Right cardiac atrium (tissue), 5 donors: ENCODE measurements at regions not wholly inside any gene's neighbourhood (a gene's known extent, or its start where the extent isn't known, plus 50 kb on each side); places are given as distances from the start of the nearest gene placed in this dataset.

ENCODE experiments used
- ATAC-seq, 2 donors: fragments of 200-7000 bp; cut with Tn5 transposase; one replicate each; pipeline versions ENCODE4 v1.8.0 to v1.9.1; 2020; ENCODE audit warnings: moderate library complexity in 2 of 2, mild to moderate bottlenecking in 1 of 2
- DNase-seq, 3 donors: peaks; one replicate each; pipeline ENCODE4 v3.0.0-alpha.2; 2020
- H3K27ac ChIP-seq: one replicate; pipeline ENCODE4 v1.5.1; 2013; ENCODE audit warnings: mild to moderate bottlenecking, low read length, control low read depth, moderate library complexity
- H3K27me3 ChIP-seq: one replicate; pipeline ENCODE4 v1.6.1; 2013; ENCODE audit not compliant: control insufficient read depth, insufficient read depth
- H3K4me1 ChIP-seq: one replicate; pipeline ENCODE4 v1.6.1; 2013; ENCODE audit warnings: low read length; ENCODE audit not compliant: control insufficient read depth, insufficient read depth
- H3K4me3 ChIP-seq: one replicate; pipeline ENCODE4 v1.5.1; 2013; ENCODE audit warnings: low read length, control low read depth
- H3K9me3 ChIP-seq: one replicate; pipeline ENCODE4 v1.6.1; 2013; ENCODE audit warnings: low read length; ENCODE audit not compliant: control insufficient read depth
- WGBS: extraction: QIAGEN DNeasy Blood & Tissue Kit; methylation state at CpG from one replicate; pipeline ENCODE4 v1.1.7; 2013; 5-methylcytosine and 5-hydroxymethylcytosine counted together
- intact Hi-C, 4 donors: fragments of 100-400 bp; cut with DNase I; formaldehyde crosslinking; loops; one replicate each; pipeline versions ENCODE4 v1.11.0 to v1.14.0; 2022 to 2023
- donor health status: healthy with polysubstance abuse.
- donor health status: DM: no; HTN: yes; CAD: no.
- donor health status: DM: no; HTN: no; CAD: no.
- donor health status: DM: no; HTN: yes; CAD: no; lungs with severe emphysema.
- donor health status: DM: yes; HTN: yes; CAD: no.

- 85% methylated on average over 2 of the region's 2 CpGs for WGBS
- Histone ChIP-seq H3K4me3 (no peak overlapping the region), H3K27me3 (no peaks in the 10 kb centered on the region), H3K4me1 (no peaks in the 10 kb centered on the region), H3K27ac (no peak overlapping the region), H3K9me3 (no peaks in the 10 kb centered on the region)
- intact Hi-C loops = no loop called here
- ATAC-seq (no peak), DNase-seq (no peak)
Measured at GRCh38 chr11:11774928-11775327, 66.8 kb upstream of the USP47 start.

DNA sequence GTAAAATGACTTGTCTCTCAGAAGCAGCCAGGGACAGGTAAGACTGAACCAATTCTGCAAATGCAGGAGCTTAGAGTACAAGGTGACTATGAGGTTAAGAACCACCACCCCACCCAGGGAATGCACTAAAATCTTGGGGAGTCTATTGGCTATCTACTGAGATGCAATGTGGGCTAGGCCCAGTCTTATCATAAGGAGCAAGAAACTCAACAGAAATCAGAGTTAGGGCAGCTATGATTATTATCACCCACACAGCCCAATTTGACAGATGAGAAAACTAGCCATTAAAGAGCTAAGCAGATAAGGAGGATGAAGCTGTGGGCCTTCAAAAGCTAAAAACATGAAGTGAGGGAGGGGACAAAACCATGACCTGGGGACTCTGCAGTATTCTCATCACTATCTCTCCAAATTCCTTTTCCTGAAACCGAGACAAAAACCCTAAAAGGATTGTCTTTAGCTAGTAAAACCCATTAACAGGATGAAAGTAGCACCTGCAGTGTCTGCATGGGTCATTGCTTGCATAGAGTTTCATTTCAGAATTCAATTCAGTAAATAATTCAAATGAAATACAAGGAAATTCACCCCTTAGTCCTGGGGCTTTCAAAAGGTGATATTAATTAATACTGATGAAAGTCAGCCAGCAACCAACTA lies 68.8 kb upstream of the USP47 start:
- Histone ChIP-seq H3K4me1 (no peaks in the 10 kb centered on the region), H3K27ac (no peak overlapping the region), H3K4me3 (no peak overlapping the region), H3K27me3 (no peaks in the 10 kb centered on the region), H3K9me3 (no peaks in the 10 kb centered on the region)
- 30% methylated on average over 1 of the region's 1 CpG for WGBS
- intact Hi-C loops = no loop called here
- ATAC-seq (no peak), DNase-seq (no peak)

DNA sequence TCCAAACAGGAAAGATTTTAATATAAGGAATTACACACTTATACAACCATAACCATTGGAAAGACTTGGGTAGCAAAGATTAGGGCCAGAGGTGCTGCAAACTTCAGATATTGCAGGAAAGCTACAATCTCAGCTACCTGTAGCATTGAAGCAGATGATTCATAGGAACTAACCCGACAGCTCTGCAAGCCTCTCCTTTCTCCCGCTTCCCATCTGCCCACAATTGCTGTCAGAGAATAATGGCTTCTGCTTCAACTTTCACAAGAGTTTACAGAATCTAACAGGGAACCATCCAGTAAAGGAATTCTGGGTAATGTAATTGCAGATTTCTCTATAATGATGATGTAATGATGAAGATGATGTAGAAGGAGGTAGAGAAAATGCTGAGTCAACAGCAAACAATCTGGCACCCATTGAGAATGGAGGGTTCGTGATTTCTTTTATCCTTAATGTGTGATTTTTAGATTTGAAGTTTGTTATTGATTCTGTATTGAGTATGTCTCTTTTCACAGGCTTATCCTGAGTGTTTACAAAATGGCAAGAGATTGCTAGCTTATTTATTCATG lies 70.8 kb upstream of the USP47 start:
- ATAC-seq (no peak), DNase-seq (no peak)
- 86% methylated on average over 3 of the region's 3 CpGs for WGBS
- Histone ChIP-seq H3K27ac (no peak overlapping the region), H3K4me3 (no peak overlapping the region), H3K27me3 (no peaks in the 10 kb centered on the region), H3K4me1 (no peaks in the 10 kb centered on the region), H3K9me3 (no peaks in the 10 kb centered on the region)
- intact Hi-C loops = no loop called here

GRCh38 chr11:11770296-11770695 lies 71.5 kb upstream of the USP47 start:
- no peak for ATAC-seq
- H3K9me3 ChIP-seq = no peaks in the 10 kb centered on the region
- no peak overlapping the region for H3K27ac ChIP-seq
- no peaks in the 10 kb centered on the region for H3K4me1 ChIP-seq
- WGBS = 74% methylated on average over 1 of the region's 1 CpG
- no peaks in the 10 kb centered on the region for H3K27me3 ChIP-seq
- no peak overlapping the region for H3K4me3 ChIP-seq
- intact Hi-C loops = no loop called here
- no peak for DNase-seq

- ATAC-seq (no peak), DNase-seq (no peak)
- Histone ChIP-seq H3K4me3 (no peak overlapping the region), H3K27ac (no peak overlapping the region), H3K4me1 (no peaks in the 10 kb centered on the region), H3K27me3 (no peaks in the 10 kb centered on the region), H3K9me3 (no peaks in the 10 kb centered on the region)
- intact Hi-C loops = no loop called here
Measured at GRCh38 chr11:11769782-11770181, 72.0 kb upstream of the USP47 start.

DNA sequence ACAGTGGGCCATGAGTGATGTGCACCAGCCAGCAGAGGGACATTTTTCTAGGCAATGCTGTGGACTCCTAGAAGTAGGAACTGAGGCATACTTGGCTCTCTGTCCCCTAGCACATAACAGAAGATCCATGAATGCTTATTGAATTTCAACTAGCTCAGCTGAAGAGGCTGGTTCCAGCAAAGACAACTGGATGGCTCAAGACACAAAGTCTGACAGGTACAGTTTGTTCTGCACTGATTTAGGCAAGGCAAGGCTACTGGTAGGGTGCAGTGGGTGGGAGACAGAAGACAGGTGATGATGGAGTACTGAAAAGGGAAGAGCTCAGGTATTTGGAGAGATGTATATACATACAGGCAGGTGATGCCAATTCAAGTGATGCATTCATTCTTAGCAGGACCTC lies 72.4 kb upstream of the USP47 start:
- no peak overlapping the region for H3K4me3 ChIP-seq
- H3K27ac ChIP-seq = no peak overlapping the region
- H3K4me1 ChIP-seq = no peaks in the 10 kb centered on the region
- H3K9me3 ChIP-seq = no peaks in the 10 kb centered on the region
- H3K27me3 ChIP-seq = no peaks in the 10 kb centered on the region
- ATAC-seq (no peak), DNase-seq (no peak)
- intact Hi-C loops = no loop called here

GRCh38 chr11:11764423-11764803 lies 77.4 kb upstream of the USP47 start:
- ATAC-seq = no peak
- no peak overlapping the region for H3K27ac ChIP-seq
- intact Hi-C loops = no loop called here
- H3K4me3 ChIP-seq = no peak overlapping the region
- no peaks in the 10 kb centered on the region for H3K9me3 ChIP-seq
- no peaks in the 10 kb centered on the region for H3K27me3 ChIP-seq
- 66% methylated on average over 2 of the region's 2 CpGs for WGBS
- no peaks in the 10 kb centered on the region for H3K4me1 ChIP-seq
- DNase-seq = no peak

GRCh38 chr11:11763796-11764422 lies 77.9 kb upstream of the USP47 start:
- DNase-seq (no peak), ATAC-seq (no peak)

DNA sequence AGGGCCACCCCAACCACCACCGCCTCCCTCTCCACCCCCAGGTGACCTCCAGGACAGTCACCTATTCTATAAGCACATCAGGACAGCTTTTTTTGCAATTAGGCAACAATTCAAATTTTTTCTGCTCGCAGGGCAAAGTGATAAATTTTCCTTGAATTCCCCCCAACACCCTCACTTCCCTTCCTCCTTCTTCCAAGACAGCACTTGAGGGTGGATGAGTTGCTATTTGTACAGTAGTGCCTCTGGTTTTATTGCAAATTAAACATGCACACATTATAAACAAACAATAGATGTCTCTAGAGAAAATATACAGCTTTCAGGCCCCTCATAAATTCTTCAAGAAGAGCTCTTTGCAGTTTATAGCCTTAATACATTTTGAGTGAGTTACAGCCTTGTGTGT lies 80.9 kb upstream of the USP47 start:
- Histone ChIP-seq H3K27me3 (no peaks in the 10 kb centered on the region), H3K4me3 (no peak overlapping the region), H3K27ac (no peak overlapping the region), H3K9me3 (no peaks in the 10 kb centered on the region), H3K4me1 (no peaks in the 10 kb centered on the region)
- intact Hi-C loops = no loop called here
- WGBS = 86% methylated on average over 2 of the region's 2 CpGs
- DNase-seq (no peak), ATAC-seq (no peak)

More at GRCh38 chr11:11763796-11764422, 77.9 kb upstream of the USP47 start:
- intact Hi-C loops = no loop called here
- Histone ChIP-seq H3K27me3 (no peaks in the 10 kb centered on the region), H3K4me3 (no peak overlapping the region), H3K4me1 (no peaks in the 10 kb centered on the region), H3K27ac (no peak overlapping the region), H3K9me3 (no peaks in the 10 kb centered on the region)
- 74% methylated on average over 4 of the region's 4 CpGs for WGBS

GRCh38 chr11:11758603-11759196 lies 83.1 kb upstream of the USP47 start:
- Histone ChIP-seq H3K4me1 (no peaks in the 10 kb centered on the region), H3K27me3 (no peaks in the 10 kb centered on the region), H3K27ac (no peak overlapping the region), H3K4me3 (no peak overlapping the region), H3K9me3 (no peaks in the 10 kb centered on the region)
- no peak for ATAC-seq
- 77% methylated on average over 8 of the region's 8 CpGs for WGBS
- DNase-seq = no peak
- intact Hi-C loops = no loop called here

DNA sequence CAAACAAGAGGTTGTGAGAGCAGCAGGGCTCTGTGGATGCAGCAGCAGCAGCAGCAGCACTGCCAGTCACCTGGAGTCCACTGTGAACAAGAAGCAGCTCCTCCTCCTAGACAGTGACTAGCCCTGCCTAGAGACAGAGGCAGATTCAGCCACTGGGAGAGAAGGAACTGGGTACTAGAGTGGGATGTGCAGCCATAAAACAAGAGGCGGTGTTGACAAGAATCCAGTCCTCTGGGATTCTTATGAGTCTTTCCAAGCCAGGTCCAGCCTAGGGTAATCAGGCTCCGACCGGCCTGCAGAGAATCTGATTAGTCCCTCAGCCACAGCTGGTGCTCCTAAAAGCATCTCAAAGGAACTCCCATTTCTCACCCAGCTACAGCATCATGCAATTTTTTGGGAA lies 83.9 kb upstream of the USP47 start:
- Histone ChIP-seq H3K4me3 (no peak overlapping the region), H3K27ac (no peak overlapping the region), H3K27me3 (no peaks in the 10 kb centered on the region), H3K4me1 (no peaks in the 10 kb centered on the region), H3K9me3 (no peaks in the 10 kb centered on the region)
- intact Hi-C loops = no loop called here
- ATAC-seq = no peak
- WGBS = 49% methylated on average over 3 of the region's 3 CpGs
- no peak for DNase-seq
